Colonic mucosa (tissue), 4 donors: ENCODE measurements at regions not wholly inside any gene's neighbourhood (a gene's known extent, or its start where the extent isn't known, plus 50 kb on each side); places are given as distances from the start of the nearest gene placed in this dataset.

Experiments
- DNase-seq: peaks from one replicate; pipeline ENCODE4 v3.0.0-alpha.2; 2020
- H3K27ac ChIP-seq: fragments of 200-600 bp; one replicate; pipeline ENCODE4 v1.8.0; 2021
- H3K27me3 ChIP-seq: fragments of 200-600 bp; one replicate; pipeline ENCODE4 v1.8.0; 2021
- H3K36me3 ChIP-seq: fragments of 200-600 bp; one replicate; pipeline ENCODE4 v1.8.0; 2021
- H3K4me1 ChIP-seq: fragments of 200-600 bp; one replicate; pipeline ENCODE4 v1.8.0; 2021; ENCODE audit warnings: mild to moderate bottlenecking
- H3K4me3 ChIP-seq: fragments of 200-600 bp; one replicate; pipeline ENCODE4 v1.8.0; 2021
- H3K9ac ChIP-seq, 2 donors: one replicate each; pipeline ENCODE4 v1.7.0; 2013; ENCODE audit warnings: control low read depth in 2 of 2, low read depth in 2 of 2, low read length in 2 of 2
- H3K9me3 ChIP-seq: fragments of 200-600 bp; one replicate; pipeline ENCODE4 v1.8.0; 2021
- intact Hi-C: fragments of 100-400 bp; cut with DNase I; formaldehyde crosslinking; loops from one replicate; pipeline ENCODE4 v1.14.1; 2022
- TF ChIP-seq, protein P1 (sequence below): fragments of 200-600 bp; IDR thresholded peaks from one replicate; pipeline ENCODE4 v1.8.0; 2022; ENCODE audit warnings: antibody characterized with exemption, mild to moderate bottlenecking
- donor health status: healthy.
- donor health status: DM: no; HTN: no; CAD: no.
- donor health status: DM: no; HTN: no; CAD: no.

DNA sequence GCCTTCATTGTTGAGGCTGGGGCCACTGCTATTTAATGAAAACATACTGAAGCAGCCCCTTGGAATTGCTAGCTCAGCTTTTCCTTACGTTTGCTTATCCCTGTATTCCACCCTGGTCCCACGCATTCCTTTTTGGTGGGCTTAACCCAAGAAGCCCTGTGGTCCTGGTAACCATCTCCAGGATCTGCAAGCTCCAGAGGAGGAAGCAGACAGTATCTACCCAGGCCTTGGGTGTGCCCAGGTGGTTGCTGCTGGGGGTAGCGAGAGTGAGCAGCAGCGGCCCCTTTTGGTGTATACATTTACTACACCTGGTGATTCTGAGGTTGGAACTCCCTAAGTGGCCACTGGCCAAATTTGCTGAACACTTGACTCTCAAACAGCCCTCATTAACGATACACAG is 97.7 kb downstream of the CBLN1 start:
- intact Hi-C loops: loop anchor here (10.0 kb wide), 1 partner anchor 129 kb away; no protein-coding TSS in a partner anchor
- no peak overlapping the region for H3K9ac ChIP-seq
- no peaks in the 10 kb centered on the region for H3K36me3 ChIP-seq
- H3K27me3 ChIP-seq: no peaks in the 10 kb centered on the region
- TF ChIP-seq, protein P1, sequence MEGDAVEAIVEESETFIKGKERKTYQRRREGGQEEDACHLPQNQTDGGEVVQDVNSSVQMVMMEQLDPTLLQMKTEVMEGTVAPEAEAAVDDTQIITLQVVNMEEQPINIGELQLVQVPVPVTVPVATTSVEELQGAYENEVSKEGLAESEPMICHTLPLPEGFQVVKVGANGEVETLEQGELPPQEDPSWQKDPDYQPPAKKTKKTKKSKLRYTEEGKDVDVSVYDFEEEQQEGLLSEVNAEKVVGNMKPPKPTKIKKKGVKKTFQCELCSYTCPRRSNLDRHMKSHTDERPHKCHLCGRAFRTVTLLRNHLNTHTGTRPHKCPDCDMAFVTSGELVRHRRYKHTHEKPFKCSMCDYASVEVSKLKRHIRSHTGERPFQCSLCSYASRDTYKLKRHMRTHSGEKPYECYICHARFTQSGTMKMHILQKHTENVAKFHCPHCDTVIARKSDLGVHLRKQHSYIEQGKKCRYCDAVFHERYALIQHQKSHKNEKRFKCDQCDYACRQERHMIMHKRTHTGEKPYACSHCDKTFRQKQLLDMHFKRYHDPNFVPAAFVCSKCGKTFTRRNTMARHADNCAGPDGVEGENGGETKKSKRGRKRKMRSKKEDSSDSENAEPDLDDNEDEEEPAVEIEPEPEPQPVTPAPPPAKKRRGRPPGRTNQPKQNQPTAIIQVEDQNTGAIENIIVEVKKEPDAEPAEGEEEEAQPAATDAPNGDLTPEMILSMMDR: peak; percentile 42
- H3K4me1 ChIP-seq: peaks cover 13% of the 10 kb centered on the region
- H3K9me3 ChIP-seq: no peaks in the 10 kb centered on the region
- H3K4me3 ChIP-seq: no peak overlapping the region
- peak; percentile 75 for DNase-seq
- no peak overlapping the region for H3K27ac ChIP-seq

DNA sequence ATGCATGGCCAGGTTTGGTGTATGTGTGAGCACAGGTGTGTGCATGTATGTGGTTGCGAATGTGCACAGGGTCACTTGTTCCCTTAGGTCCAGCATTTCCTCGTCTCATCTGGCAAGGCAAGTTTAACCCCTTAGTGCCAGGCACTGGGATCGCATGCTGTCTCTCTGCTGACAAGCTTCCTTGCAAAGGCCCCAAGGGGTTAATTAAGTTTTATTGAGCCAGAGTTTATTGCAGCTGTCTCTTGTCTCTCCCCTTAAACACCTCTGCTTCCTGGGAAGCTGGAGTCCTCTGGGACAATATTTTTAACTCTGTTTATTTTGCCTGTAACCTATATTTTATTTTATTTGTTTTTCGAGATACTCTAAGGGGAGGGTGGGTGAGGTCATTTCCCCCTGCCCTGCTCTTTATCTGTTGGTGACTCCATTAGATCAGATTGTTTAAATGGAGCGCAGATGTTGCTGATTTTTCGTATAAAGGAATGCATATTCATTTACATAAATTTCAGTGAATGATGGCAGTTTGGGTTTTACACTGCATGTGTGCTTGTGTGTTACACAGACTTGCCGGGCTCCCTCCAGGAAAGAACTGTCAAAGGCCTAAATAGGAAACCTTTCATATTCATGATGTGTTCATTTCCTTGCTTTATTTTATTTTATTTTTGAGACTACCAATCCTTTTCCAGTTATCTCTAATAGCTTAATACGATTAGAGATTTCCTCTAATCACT is 99.7 kb downstream of the CBLN1 start:
- no peak overlapping the region for H3K4me3 ChIP-seq
- peaks cover 13% of the 10 kb centered on the region for H3K4me1 ChIP-seq
- H3K9me3 ChIP-seq: no peaks in the 10 kb centered on the region
- peak overlapping the region in 1 of 2 donors; percentile 29 for H3K9ac ChIP-seq
- H3K27ac ChIP-seq: peak overlapping the region; percentile 34
- H3K27me3 ChIP-seq: no peaks in the 10 kb centered on the region
- TF ChIP-seq, protein P1: no peak
- H3K36me3 ChIP-seq: no peaks in the 10 kb centered on the region
- peak; percentile 78 for DNase-seq
- intact Hi-C loops: loop anchor here (10.0 kb wide), 1 partner anchor 127 kb away; no protein-coding TSS in a partner anchor

DNA sequence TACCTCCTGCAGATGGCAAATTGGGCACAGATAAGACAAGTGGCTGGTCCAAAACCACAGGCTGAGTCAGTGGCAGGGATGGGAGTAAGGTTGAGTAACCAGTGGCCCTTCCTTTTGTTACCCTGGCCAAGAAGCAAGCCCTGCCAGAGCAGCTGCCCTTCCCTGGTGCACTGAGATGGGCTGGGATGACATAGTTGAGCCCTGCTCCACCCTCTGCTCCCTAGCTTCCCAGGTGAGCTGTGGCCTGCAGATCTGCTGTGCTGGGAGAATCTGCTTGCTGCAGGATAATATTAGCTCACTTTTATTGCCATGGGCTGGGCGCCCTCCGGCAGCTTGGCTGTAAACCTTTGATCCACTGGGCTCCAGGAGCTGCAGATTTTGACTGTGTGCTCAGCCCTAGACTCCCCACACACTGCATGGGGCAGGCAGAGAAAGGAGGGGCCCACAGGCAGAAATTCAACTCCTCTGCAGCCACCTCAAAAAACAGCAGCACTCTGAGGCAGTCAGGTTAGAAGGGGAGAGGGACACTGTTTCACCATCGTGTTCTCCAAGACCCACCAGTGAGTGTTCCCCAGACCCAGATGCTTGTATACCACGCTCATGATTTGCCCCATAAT is 101.8 kb downstream of the CBLN1 start:
- TF ChIP-seq, protein P1: no peak
- H3K36me3 ChIP-seq: no peaks in the 10 kb centered on the region
- H3K4me3 ChIP-seq: no peak overlapping the region
- DNase-seq: peak; percentile 76
- no peak overlapping the region for H3K27ac ChIP-seq
- intact Hi-C loops: loop anchor here (10.0 kb wide), 1 partner anchor 125 kb away; no protein-coding TSS in a partner anchor
- H3K9me3 ChIP-seq: no peaks in the 10 kb centered on the region
- H3K9ac ChIP-seq: no peak overlapping the region
- H3K4me1 ChIP-seq: peaks cover 13% of the 10 kb centered on the region
- H3K27me3 ChIP-seq: no peaks in the 10 kb centered on the region

DNA sequence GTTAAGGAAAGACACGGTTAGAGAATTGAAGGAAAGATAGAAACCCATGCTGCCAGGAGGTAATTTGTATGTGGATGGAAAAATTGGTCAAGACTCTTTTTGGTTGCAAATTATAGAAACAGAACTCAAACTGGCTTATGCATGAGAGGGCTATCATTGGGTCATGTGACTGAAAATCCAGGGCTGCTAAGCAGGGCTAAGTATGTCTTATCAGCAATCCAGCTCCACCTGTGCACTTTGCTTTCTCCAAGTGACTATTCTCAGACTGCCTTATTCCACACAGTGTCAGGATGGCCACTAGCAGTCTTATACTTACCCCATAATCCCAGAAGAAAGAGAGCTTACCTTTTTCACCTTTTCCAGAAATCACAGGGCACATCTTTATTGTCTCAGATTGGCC is 113.5 kb downstream of the CBLN1 start:
- Histone ChIP-seq H3K9me3 (no peaks in the 10 kb centered on the region), H3K4me1 (no peaks in the 10 kb centered on the region), H3K9ac (no peak overlapping the region), H3K27ac (no peak overlapping the region), H3K4me3 (no peak overlapping the region), H3K36me3 (no peaks in the 10 kb centered on the region), H3K27me3 (no peaks in the 10 kb centered on the region)
- intact Hi-C loops: no loop called here
- DNase-seq: no peak
- TF ChIP-seq, protein P1: no peak

DNA sequence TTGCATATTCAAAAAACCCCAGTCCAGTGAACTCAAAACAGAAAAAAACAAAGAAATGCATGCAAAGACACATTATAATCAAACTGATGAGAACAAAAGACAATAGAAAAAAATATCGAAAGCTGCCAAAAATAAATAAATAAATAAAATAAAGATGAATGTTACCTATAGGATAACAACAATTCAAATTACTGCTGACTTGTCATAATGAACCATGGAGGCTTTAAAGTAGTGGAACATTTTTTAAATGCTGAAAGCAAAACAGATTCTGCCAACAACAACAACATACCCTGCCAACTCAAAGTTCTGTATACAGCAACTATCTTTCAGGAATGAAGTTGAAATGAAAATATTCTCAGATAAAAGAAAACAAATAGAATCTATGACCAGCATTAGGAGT is 116.6 kb downstream of the CBLN1 start:
- H3K36me3 ChIP-seq: no peaks in the 10 kb centered on the region
- no peak overlapping the region for H3K9ac ChIP-seq
- no peak overlapping the region for H3K4me3 ChIP-seq
- TF ChIP-seq, protein P1: no peak
- DNase-seq: no peak
- no peak overlapping the region for H3K27ac ChIP-seq
- intact Hi-C loops: no loop called here
- no peaks in the 10 kb centered on the region for H3K4me1 ChIP-seq
- no peaks in the 10 kb centered on the region for H3K9me3 ChIP-seq
- no peaks in the 10 kb centered on the region for H3K27me3 ChIP-seq
